Neural progenitor cell (in vitro differentiated cells): ENCODE measurements at regions not wholly inside any gene's neighbourhood (a gene's known extent, or its start where the extent isn't known, plus 50 kb on each side); places are given as distances from the start of the nearest gene placed in this dataset.

ENCODE experiments used
- EZH2 ChIP-seq: fragments of 200-600 bp; sonication (generic); IDR thresholded peaks from 2 replicates; pipeline ENCODE4 v1.6.1; 2017; ENCODE audit warnings: antibody characterized with exemption, mild to moderate bottlenecking, moderate library complexity
- EZH2phosphoT487 ChIP-seq: fragments of 200-600 bp; sonication (generic); IDR thresholded peaks from 2 replicates; pipeline ENCODE4 v1.6.1; 2017; ENCODE audit warnings: antibody characterized with exemption
- TF ChIP-seq, protein P1 (sequence below): fragments of 200-600 bp; sonication (generic); IDR thresholded peaks from 2 replicates; pipeline ENCODE4 v1.5.1; 2017; ENCODE audit warnings: antibody characterized with exemption, mild to moderate bottlenecking

DNA sequence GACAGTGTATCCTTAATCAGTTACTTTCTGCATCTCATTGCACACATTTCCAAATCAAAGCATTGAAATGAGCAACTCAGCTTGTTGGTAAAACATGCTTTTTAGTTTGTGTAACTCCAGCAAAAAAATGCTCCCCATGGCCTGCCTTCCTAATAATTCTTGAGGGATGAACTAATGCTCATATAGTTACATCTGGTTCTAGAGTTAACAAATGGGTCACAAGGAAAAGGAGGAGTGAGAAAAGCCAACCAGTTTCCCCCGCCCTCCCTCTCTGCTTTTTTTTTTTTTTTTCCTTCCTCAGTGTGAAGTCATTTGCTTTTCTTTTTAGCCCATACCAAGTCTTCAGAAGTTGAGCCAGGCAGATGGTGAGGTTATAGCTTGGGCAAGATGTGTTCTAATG, 231.7 kb downstream of the MTX2 start:
- TF ChIP-seq, protein P1, sequence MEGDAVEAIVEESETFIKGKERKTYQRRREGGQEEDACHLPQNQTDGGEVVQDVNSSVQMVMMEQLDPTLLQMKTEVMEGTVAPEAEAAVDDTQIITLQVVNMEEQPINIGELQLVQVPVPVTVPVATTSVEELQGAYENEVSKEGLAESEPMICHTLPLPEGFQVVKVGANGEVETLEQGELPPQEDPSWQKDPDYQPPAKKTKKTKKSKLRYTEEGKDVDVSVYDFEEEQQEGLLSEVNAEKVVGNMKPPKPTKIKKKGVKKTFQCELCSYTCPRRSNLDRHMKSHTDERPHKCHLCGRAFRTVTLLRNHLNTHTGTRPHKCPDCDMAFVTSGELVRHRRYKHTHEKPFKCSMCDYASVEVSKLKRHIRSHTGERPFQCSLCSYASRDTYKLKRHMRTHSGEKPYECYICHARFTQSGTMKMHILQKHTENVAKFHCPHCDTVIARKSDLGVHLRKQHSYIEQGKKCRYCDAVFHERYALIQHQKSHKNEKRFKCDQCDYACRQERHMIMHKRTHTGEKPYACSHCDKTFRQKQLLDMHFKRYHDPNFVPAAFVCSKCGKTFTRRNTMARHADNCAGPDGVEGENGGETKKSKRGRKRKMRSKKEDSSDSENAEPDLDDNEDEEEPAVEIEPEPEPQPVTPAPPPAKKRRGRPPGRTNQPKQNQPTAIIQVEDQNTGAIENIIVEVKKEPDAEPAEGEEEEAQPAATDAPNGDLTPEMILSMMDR: no peak
- TF ChIP-seq EZH2 (no peak), EZH2phosphoT487 (no peak)
